ENCODE measurements at regions not wholly inside any gene's neighbourhood (a gene's known extent, or its start where the extent isn't known, plus 50 kb on each side); places are given as distances from the start of the nearest gene placed in this dataset.

DNA sequence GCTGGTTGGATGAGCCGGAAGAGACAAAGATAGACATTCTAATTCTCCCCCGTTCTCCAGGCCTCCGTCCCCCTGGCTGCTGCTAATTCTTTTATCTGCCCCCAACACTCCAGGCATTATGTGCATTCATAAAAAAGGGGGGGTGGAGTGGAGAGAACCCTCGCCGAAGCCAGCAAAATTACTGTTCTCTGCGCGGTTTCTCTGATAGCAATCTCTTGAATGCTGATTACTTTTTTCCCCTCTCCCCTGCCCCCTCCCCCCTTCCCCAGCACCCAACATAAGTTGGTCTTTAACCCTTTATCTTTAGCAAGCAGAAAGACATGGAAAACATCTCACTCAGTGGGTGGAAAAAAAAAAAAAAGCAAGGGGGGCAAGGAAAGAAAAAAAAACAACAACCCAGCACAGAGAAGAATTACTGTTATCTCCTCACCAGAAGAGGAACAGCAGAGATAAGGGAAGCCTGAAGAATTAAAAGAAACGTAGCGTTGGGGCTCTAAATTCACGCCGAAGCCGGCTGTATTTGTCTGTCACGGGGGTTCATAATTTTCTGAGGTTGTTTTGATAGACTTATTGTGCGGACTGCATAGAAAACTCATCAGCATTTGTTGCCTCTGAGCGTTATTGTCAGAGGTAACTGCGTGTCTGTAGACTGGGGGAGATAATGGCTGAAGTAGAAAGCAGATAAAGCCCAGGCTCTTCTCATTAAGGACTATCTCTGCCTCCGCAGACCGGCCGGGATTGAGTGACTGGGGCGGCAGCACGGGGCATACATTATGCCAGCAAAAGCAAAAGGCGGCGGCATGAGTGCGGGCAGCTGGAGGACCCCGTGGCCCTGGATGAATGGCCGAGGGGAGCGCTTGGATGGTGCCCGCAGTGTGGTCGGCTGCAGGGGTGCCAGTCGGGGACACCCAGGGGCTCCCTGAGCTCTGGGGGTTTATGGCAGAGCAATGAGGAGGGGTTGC is 126.9 kb downstream of the MRM1 start:
- H3K27me3 ChIP-seq (ENCODE audit: insufficient read depth, low read length): peaks cover 100% of the 10 kb centered on the region
- H3K4me3 ChIP-seq (ENCODE audit: low read depth, low read length): no peak overlapping the region
- no peak overlapping the region for H3K27ac ChIP-seq (ENCODE audit: low read depth, low read length)
- H2AFZ ChIP-seq (ENCODE audit: low read length, unreplicated experiment): no peak overlapping the region
- no peaks in the 10 kb centered on the region for H3K4me1 ChIP-seq (ENCODE audit: control insufficient read depth, insufficient read depth, low read length, unreplicated experiment)
- H3K79me2 ChIP-seq (ENCODE audit: control insufficient read depth, insufficient read depth, low read length, unreplicated experiment): no peaks in the 10 kb centered on the region
- H3K36me3 ChIP-seq (ENCODE audit: insufficient read depth, low read length): no peaks in the 10 kb centered on the region

DNA sequence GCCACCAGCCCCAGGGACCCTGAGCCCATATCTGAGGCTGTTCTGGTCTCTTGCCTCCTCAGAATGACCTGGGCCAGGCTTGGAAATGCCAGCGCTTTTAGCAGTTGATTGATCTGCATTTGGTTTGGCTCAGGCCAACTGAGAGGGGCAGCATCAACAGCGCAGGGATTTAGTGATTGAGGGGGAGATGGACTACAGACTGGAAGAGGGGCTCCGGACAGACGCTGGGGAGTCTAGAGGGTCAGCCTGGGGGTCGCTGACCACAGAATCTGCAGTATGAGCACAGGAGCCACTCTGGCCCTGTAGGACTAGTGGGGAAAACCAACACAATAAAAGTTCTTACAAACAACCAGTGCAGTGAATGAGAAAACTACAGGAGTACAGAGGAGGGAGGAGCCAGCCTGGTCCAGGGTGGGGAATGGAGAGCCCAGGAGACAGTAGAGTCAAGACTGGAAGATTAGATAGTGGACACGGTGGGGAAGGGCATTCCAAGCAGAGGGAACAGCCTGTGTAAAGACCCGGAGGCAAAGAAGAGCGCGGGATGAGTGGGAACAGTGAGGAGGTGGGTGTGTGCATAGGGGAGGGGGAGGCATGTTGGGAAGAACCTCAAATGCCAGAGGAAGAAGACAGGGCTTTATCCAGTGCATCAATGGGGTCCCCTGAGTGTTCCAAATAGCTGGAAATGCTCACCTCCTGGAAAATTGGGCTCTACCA is 128.9 kb downstream of the MRM1 start:
- H3K36me3 ChIP-seq (ENCODE audit: insufficient read depth, low read length): no peaks in the 10 kb centered on the region
- no peaks in the 10 kb centered on the region for H3K4me1 ChIP-seq (ENCODE audit: control insufficient read depth, insufficient read depth, low read length, unreplicated experiment)
- H3K4me3 ChIP-seq (ENCODE audit: low read depth, low read length): no peak overlapping the region
- peaks cover 92% of the 10 kb centered on the region for H3K27me3 ChIP-seq (ENCODE audit: insufficient read depth, low read length)
- no peaks in the 10 kb centered on the region for H3K79me2 ChIP-seq (ENCODE audit: control insufficient read depth, insufficient read depth, low read length, unreplicated experiment)
- H3K27ac ChIP-seq (ENCODE audit: low read depth, low read length): no peak overlapping the region
- no peak overlapping the region for H2AFZ ChIP-seq (ENCODE audit: low read length, unreplicated experiment)

DNA sequence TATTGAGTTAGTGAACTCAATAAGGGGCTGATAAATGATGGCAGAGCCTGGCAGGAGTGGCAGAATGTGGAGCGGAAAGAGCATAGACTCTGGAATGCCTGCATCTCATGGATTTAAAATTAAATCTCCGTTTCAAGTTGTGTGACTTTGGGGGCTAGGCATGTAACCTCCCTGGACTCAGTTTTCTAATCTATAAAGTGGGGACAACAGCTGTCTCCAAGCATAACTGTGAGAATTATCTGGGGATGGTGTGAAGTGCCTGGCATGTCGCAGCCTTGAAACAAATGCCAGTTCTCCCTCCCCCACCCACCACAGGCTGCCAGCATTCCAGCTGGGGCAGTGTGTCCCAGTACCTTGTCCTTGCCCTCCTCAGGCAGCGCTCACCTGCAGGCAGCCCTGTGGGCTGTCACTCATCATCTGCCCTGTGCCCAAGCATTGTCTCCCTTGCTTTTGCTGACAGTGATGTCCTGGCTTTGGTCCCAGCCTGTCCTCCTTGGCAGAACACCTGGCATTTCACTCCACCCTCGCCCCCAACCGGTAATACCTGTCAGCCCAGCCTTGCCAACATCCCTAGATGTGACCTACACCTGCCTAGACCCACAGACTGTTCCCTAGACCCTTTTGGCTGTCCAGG is 129.6 kb downstream of the MRM1 start:
- Histone ChIP-seq H3K79me2 (ENCODE audit: control insufficient read depth, insufficient read depth, low read length, unreplicated experiment) (no peaks in the 10 kb centered on the region), H3K36me3 (ENCODE audit: insufficient read depth, low read length) (no peaks in the 10 kb centered on the region), H3K4me1 (ENCODE audit: control insufficient read depth, insufficient read depth, low read length, unreplicated experiment) (no peaks in the 10 kb centered on the region), H3K4me3 (ENCODE audit: low read depth, low read length) (no peak overlapping the region), H2AFZ (ENCODE audit: low read length, unreplicated experiment) (no peak overlapping the region), H3K27ac (ENCODE audit: low read depth, low read length) (no peak overlapping the region), H3K27me3 (ENCODE audit: insufficient read depth, low read length) (peaks cover 92% of the 10 kb centered on the region)

DNA sequence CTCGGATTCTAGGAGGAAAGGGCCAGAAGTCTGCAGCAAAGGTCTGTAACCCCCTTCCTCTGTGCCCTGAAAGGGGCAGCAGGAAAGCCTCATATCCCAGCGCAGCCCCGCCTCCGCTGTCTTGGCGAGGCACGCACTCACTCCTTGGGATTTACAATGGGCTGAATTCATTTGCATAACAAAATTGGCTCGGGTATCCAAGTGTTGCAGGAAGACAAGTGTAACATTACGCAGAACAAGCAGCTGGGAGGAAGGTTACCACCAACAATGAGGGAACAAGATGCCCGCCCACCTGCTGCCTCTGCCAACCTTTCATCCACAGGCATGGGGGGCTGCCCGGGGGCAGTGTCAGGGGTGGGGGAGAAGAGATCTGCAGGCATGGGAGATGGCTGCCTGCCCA is 130.4 kb downstream of the MRM1 start:
- H3K36me3 ChIP-seq (ENCODE audit: insufficient read depth, low read length): no peaks in the 10 kb centered on the region
- no peak overlapping the region for H2AFZ ChIP-seq (ENCODE audit: low read length, unreplicated experiment)
- H3K4me3 ChIP-seq (ENCODE audit: low read depth, low read length): no peak overlapping the region
- H3K27me3 ChIP-seq (ENCODE audit: insufficient read depth, low read length): peaks cover 92% of the 10 kb centered on the region
- no peaks in the 10 kb centered on the region for H3K4me1 ChIP-seq (ENCODE audit: control insufficient read depth, insufficient read depth, low read length, unreplicated experiment)
- no peaks in the 10 kb centered on the region for H3K79me2 ChIP-seq (ENCODE audit: control insufficient read depth, insufficient read depth, low read length, unreplicated experiment)
- H3K27ac ChIP-seq (ENCODE audit: low read depth, low read length): no peak overlapping the region

DNA sequence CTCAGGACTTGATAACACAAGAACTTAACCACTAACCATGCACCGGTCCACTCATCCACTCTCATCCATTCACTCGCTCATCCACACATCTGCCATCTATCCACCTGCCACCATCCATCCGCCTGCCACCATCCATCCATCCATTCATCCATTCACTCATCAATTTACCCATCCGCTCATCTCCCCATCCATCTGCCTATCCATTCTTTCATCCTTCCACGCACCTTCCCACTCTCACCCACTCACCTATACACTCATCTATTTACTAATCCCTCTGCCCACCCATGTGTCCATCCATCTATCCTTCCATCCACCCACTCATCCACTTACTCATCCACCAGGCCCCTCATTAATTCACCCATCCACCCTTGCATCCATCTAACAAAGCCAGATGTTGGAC is 131.0 kb downstream of the MRM1 start:
- no peak overlapping the region for H2AFZ ChIP-seq (ENCODE audit: low read length, unreplicated experiment)
- no peaks in the 10 kb centered on the region for H3K36me3 ChIP-seq (ENCODE audit: insufficient read depth, low read length)
- H3K27me3 ChIP-seq (ENCODE audit: insufficient read depth, low read length): peaks cover 92% of the 10 kb centered on the region
- no peaks in the 10 kb centered on the region for H3K4me1 ChIP-seq (ENCODE audit: control insufficient read depth, insufficient read depth, low read length, unreplicated experiment)
- H3K79me2 ChIP-seq (ENCODE audit: control insufficient read depth, insufficient read depth, low read length, unreplicated experiment): no peaks in the 10 kb centered on the region
- no peak overlapping the region for H3K4me3 ChIP-seq (ENCODE audit: low read depth, low read length)
- no peak overlapping the region for H3K27ac ChIP-seq (ENCODE audit: low read depth, low read length)

DNA sequence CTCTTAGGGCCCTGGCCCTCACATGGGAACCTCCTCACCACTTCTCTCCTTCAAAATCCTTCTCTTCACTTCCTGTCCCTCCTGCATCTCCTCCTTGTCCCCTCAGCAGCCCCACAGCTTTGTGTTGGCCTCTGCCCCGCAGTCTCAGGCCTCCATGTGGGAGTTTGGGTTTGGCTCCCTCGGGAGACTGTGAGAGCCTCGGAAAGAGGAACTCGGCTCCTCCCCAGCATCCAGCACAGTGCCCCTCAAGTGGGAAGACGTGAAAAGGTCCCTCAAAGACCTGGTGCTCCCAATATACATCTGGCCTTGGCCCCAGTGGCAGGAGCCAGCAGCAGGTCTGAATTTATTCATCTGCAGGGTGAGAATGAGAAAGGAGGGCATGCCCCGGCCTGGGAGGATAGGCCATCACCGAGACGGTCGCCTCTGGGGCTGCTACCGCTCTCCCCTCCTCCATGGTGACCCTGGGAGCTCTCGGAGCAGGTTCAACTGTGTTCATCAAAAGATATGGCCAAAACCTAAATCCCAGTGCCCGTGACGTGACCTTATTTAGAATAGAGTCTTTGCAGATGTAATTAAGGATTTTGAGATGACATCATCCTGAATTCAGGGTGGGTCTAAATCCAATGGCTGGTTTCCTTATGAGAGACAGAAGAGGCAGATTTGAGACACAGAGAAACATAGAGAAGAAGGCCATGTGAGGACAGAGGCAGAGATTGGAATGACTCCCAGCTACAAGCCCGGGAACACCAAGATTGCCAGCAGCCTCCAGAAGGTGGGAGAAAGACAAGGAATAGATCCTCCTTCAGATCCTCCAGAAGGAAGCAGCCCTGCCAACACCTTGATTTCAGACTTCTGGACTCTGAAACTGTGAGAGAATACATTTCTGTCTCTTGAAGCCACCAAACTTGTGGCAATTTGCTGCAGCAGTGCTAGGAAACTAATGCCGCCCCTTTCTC is 135.1 kb downstream of the MRM1 start:
- Histone ChIP-seq H3K27ac (ENCODE audit: low read depth, low read length) (no peak overlapping the region), H2AFZ (ENCODE audit: low read length, unreplicated experiment) (no peak overlapping the region), H3K27me3 (ENCODE audit: insufficient read depth, low read length) (peaks cover 84% of the 10 kb centered on the region), H3K4me3 (ENCODE audit: low read depth, low read length) (no peak overlapping the region), H3K36me3 (ENCODE audit: insufficient read depth, low read length) (no peaks in the 10 kb centered on the region), H3K4me1 (ENCODE audit: control insufficient read depth, insufficient read depth, low read length, unreplicated experiment) (no peaks in the 10 kb centered on the region), H3K79me2 (ENCODE audit: control insufficient read depth, insufficient read depth, low read length, unreplicated experiment) (no peaks in the 10 kb centered on the region)

DNA sequence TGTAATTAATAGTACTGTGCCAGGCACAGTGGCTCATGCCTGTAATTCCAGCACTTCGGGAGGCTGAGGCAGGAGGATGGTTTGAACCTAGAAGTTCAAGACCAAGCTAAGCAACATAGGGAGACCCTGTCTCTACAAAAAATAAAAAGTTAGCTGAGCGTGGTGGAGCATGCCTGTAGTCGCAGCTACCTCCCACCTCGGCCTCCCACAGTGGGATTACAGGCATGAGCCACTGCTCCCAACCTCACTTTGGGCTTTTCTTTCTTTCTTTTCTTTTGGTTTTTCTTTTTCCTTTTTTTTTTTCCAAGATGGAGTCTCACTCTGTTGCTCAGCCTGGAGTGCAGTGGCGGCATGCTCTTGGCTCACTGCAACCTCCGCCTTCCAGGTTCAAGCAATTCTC is 137.8 kb downstream of the MRM1 start:
- no peak overlapping the region for H3K4me3 ChIP-seq (ENCODE audit: low read depth, low read length)

DNA sequence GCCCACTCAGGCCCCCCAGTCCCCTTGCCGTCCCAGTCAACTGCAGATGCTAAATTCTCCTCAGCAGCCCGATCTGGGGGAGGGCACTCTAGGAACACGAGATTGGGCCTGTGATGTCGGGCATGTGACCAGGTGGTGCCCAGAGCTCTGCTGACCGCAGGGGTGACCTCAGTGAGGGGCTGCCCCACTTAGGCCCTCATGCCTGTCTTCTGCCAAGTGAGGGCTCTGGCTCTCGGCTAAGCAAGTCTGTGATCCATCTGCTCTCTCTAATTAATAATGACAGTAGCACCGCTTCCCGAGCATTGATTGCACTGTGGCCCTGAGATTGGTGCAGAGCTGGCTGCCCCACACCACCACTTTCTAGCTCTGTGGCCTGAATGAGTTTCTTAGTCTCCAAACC is 138.8 kb downstream of the MRM1 start:
- Histone ChIP-seq H3K27ac (ENCODE audit: low read depth, low read length) (no peak overlapping the region), H3K36me3 (ENCODE audit: insufficient read depth, low read length) (no peaks in the 10 kb centered on the region), H3K27me3 (ENCODE audit: insufficient read depth, low read length) (peaks cover 87% of the 10 kb centered on the region), H3K4me3 (ENCODE audit: low read depth, low read length) (no peak overlapping the region), H3K79me2 (ENCODE audit: control insufficient read depth, insufficient read depth, low read length, unreplicated experiment) (no peaks in the 10 kb centered on the region), H2AFZ (ENCODE audit: low read length, unreplicated experiment) (no peak overlapping the region), H3K4me1 (ENCODE audit: control insufficient read depth, insufficient read depth, low read length, unreplicated experiment) (no peaks in the 10 kb centered on the region)

More for the DNA sequence above, 137.8 kb downstream of the MRM1 start:
- no peaks in the 10 kb centered on the region for H3K4me1 ChIP-seq (ENCODE audit: control insufficient read depth, insufficient read depth, low read length, unreplicated experiment)
- no peaks in the 10 kb centered on the region for H3K79me2 ChIP-seq (ENCODE audit: control insufficient read depth, insufficient read depth, low read length, unreplicated experiment)
- no peak overlapping the region for H2AFZ ChIP-seq (ENCODE audit: low read length, unreplicated experiment)
- H3K27ac ChIP-seq (ENCODE audit: low read depth, low read length): no peak overlapping the region
- H3K27me3 ChIP-seq (ENCODE audit: insufficient read depth, low read length): peaks cover 85% of the 10 kb centered on the region
- no peaks in the 10 kb centered on the region for H3K36me3 ChIP-seq (ENCODE audit: insufficient read depth, low read length)

DNA sequence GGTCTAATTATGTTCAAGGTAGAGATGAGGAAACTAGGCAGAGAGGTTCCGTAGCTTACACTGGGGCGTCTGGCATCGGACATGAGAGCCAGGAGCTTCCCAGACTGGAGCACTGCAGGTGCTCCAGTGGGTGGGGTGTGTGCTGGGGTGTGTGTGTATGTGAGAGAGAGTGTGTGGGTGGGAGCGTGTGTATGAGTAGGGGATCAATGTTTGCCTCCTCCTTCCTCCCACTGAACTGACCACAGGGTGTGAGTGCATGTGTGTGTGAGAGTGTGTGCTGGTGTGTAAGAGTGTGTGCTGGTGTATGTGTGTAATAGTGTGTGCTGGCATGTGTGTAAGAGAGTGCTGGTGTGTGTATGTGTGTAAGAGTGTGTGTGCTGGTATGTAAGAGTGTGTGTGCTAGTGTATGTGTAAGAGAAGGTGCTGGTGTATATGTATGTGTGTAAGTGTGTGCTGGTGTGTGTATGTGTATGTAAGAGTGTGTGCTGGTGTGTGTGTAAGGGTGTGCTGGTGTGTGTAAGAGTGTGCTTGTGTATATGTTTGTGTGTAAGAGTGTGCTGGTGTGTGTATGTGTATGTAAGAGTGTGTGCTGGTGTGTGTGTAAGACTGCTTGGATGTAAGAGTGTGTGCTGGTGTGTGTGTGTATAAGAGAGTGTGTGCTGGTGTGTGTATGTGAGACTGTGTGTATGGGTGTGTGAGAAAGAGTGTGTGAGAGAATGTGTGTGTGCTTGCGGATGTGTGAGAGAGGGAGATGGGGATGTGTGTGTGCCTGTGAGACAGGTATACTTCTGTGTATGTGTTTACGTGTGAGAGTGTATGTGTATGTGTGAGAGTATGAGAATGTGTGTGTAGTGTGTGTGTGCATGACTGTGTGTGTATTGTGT is 139.9 kb downstream of the MRM1 start:
- H3K79me2 ChIP-seq (ENCODE audit: control insufficient read depth, insufficient read depth, low read length, unreplicated experiment): no peaks in the 10 kb centered on the region
- no peak overlapping the region for H3K4me3 ChIP-seq (ENCODE audit: low read depth, low read length)
- no peaks in the 10 kb centered on the region for H3K36me3 ChIP-seq (ENCODE audit: insufficient read depth, low read length)
- no peak overlapping the region for H2AFZ ChIP-seq (ENCODE audit: low read length, unreplicated experiment)
- H3K27ac ChIP-seq (ENCODE audit: low read depth, low read length): no peak overlapping the region
- H3K27me3 ChIP-seq (ENCODE audit: insufficient read depth, low read length): peaks cover 87% of the 10 kb centered on the region
- no peaks in the 10 kb centered on the region for H3K4me1 ChIP-seq (ENCODE audit: control insufficient read depth, insufficient read depth, low read length, unreplicated experiment)
